ENCODE measurements at regions not wholly inside any gene's neighbourhood (a gene's known extent, or its start where the extent isn't known, plus 50 kb on each side); places are given as distances from the start of the nearest gene placed in this dataset.

GRCh38 chr22:47645923-47646322, 883.5 kb downstream of the TBC1D22A start:
- no peak for TF ChIP-seq CTCF (IDR thresholded peaks at IDR 0.05 in 2 of 3, conservative IDR thresholded peaks at IDR 0.05 in 1 of 3; ENCODE audit: borderline replicate concordance in 1 of 3, insufficient read depth in 1 of 3, low read depth in 2 of 3, low read length in 2 of 3)
- TF ChIP-seq EZH2phosphoT487 (IDR thresholded peaks at IDR 0.05; ENCODE audit: borderline replicate concordance) = no peak
- TF ChIP-seq POLR2A (IDR thresholded peaks at IDR 0.05; ENCODE audit: borderline replicate concordance, extremely low read depth, insufficient read depth, insufficient read length) = no peak
- no peak for TF ChIP-seq REST (IDR thresholded peaks at IDR 0.05; ENCODE audit: low read depth)
- TF ChIP-seq ZFX (IDR thresholded peaks at IDR 0.05) = no peak
- TF ChIP-seq SIN3A (IDR thresholded peaks at IDR 0.05; ENCODE audit: low read depth) = no peak
